ENCODE measurements at regions not wholly inside any gene's neighbourhood (a gene's known extent, or its start where the extent isn't known, plus 50 kb on each side); places are given as distances from the start of the nearest gene placed in this dataset.

- TF ChIP-seq ATF3 (CRISPR knock-in tag; conservative IDR thresholded peaks at IDR 0.05) (no peak), AFF4 (CRISPR knock-in tag; IDR thresholded peaks at IDR 0.05; ENCODE audit: borderline replicate concordance) (no peak), ZNF416 (CRISPR knock-in tag; IDR thresholded peaks at IDR 0.05) (no peak), ZNF512 (CRISPR knock-in tag; IDR thresholded peaks at IDR 0.05; ENCODE audit: borderline replicate concordance) (no peak), SP1 (CRISPR knock-in tag; conservative IDR thresholded peaks at IDR 0.05) (no peak), TP53 (CRISPR knock-in tag; IDR thresholded peaks at IDR 0.05) (no peak), ATF1 (CRISPR knock-in tag; IDR thresholded peaks at IDR 0.05) (no peak), PREB (CRISPR knock-in tag; IDR thresholded peaks at IDR 0.05; ENCODE audit: borderline replicate concordance) (no peak), RELA (CRISPR knock-in tag; IDR thresholded peaks at IDR 0.05; ENCODE audit: borderline replicate concordance) (no peak)
- TF ChIP-seq, protein P1, sequence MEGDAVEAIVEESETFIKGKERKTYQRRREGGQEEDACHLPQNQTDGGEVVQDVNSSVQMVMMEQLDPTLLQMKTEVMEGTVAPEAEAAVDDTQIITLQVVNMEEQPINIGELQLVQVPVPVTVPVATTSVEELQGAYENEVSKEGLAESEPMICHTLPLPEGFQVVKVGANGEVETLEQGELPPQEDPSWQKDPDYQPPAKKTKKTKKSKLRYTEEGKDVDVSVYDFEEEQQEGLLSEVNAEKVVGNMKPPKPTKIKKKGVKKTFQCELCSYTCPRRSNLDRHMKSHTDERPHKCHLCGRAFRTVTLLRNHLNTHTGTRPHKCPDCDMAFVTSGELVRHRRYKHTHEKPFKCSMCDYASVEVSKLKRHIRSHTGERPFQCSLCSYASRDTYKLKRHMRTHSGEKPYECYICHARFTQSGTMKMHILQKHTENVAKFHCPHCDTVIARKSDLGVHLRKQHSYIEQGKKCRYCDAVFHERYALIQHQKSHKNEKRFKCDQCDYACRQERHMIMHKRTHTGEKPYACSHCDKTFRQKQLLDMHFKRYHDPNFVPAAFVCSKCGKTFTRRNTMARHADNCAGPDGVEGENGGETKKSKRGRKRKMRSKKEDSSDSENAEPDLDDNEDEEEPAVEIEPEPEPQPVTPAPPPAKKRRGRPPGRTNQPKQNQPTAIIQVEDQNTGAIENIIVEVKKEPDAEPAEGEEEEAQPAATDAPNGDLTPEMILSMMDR (IDR thresholded peaks at IDR 0.05) = no peak
- TF ChIP-seq, protein P2, sequence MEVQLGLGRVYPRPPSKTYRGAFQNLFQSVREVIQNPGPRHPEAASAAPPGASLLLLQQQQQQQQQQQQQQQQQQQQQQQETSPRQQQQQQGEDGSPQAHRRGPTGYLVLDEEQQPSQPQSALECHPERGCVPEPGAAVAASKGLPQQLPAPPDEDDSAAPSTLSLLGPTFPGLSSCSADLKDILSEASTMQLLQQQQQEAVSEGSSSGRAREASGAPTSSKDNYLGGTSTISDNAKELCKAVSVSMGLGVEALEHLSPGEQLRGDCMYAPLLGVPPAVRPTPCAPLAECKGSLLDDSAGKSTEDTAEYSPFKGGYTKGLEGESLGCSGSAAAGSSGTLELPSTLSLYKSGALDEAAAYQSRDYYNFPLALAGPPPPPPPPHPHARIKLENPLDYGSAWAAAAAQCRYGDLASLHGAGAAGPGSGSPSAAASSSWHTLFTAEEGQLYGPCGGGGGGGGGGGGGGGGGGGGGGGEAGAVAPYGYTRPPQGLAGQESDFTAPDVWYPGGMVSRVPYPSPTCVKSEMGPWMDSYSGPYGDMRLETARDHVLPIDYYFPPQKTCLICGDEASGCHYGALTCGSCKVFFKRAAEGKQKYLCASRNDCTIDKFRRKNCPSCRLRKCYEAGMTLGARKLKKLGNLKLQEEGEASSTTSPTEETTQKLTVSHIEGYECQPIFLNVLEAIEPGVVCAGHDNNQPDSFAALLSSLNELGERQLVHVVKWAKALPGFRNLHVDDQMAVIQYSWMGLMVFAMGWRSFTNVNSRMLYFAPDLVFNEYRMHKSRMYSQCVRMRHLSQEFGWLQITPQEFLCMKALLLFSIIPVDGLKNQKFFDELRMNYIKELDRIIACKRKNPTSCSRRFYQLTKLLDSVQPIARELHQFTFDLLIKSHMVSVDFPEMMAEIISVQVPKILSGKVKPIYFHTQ (CRISPR knock-in tag; IDR thresholded peaks at IDR 0.05) = no peak
- TF ChIP-seq, protein P3, sequence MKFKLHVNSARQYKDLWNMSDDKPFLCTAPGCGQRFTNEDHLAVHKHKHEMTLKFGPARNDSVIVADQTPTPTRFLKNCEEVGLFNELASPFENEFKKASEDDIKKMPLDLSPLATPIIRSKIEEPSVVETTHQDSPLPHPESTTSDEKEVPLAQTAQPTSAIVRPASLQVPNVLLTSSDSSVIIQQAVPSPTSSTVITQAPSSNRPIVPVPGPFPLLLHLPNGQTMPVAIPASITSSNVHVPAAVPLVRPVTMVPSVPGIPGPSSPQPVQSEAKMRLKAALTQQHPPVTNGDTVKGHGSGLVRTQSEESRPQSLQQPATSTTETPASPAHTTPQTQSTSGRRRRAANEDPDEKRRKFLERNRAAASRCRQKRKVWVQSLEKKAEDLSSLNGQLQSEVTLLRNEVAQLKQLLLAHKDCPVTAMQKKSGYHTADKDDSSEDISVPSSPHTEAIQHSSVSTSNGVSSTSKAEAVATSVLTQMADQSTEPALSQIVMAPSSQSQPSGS (CRISPR knock-in tag; IDR thresholded peaks at IDR 0.05; ENCODE audit: borderline replicate concordance, low read depth) = no peak
- TF ChIP-seq, protein P4, sequence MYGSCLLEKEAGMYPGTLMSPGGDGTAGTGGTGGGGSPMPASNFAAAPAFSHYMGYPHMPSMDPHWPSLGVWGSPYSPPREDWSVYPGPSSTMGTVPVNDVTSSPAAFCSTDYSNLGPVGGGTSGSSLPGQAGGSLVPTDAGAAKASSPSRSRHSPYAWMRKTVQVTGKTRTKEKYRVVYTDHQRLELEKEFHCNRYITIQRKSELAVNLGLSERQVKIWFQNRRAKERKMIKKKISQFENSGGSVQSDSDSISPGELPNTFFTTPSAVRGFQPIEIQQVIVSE (CRISPR knock-in tag; IDR thresholded peaks at IDR 0.05; ENCODE audit: borderline replicate concordance) = no peak
These were observed 273.7 kb downstream of the SOX9 start for GRCh38 chr17:72394531-72394930.

All from WTC11 (cell line).